MCF 10A (cell line): ENCODE measurements at regions not wholly inside any gene's neighbourhood (a gene's known extent, or its start where the extent isn't known, plus 50 kb on each side); places are given as distances from the start of the nearest gene placed in this dataset.

Experiments
- BruUV-seq: library from RNA; stranded (reverse); fragments of 400-500 nt; replicated peaks from 2 replicates; lab custom pipeline; 2021; lab: Mats Ljungman, UMichigan
- CTCF ChIA-PET: fragments of 300-600 bp; sonication (Branson Sonifier 250); formaldehyde crosslinking; extraction: SDS; loops from one replicate; lab custom pipeline; 2021; ENCODE audit warnings: antibody characterized with exemption, inconsistent platforms; lab: Yijun Ruan, JAX
- POLR2A ChIA-PET: fragments of 300-600, 350-650 bp; sonication (Branson Sonifier 250); formaldehyde crosslinking; extraction: SDS; loops from one replicate; lab custom pipeline; 2020; ENCODE audit warnings: antibody characterized with exemption, inconsistent platforms; lab: Yijun Ruan, JAX
- DNase-seq: peaks from one replicate; pipeline ENCODE4 v3.0.0-alpha.2; 2018; ENCODE audit not compliant: unreplicated experiment
- H3K27ac Mint-ChIP-seq: one replicate; pipeline ENCODE4 v1.8.0; 2022; ENCODE audit warnings: mild to moderate bottlenecking, low read depth, mixed read lengths; ENCODE audit not compliant: unreplicated experiment
- H3K27me3 Mint-ChIP-seq: one replicate; pipeline ENCODE4 v1.8.0; 2022; ENCODE audit warnings: mixed read lengths; ENCODE audit not compliant: insufficient read depth, unreplicated experiment
- H3K36me3 Mint-ChIP-seq: one replicate; pipeline ENCODE4 v1.8.0; 2022; ENCODE audit warnings: mild to moderate bottlenecking, moderate library complexity, mixed read lengths; ENCODE audit not compliant: insufficient read depth, unreplicated experiment
- H3K4me1 Mint-ChIP-seq: one replicate; pipeline ENCODE4 v1.8.0; 2022; ENCODE audit warnings: mixed read lengths; ENCODE audit not compliant: insufficient read depth, unreplicated experiment
- H3K4me3 Mint-ChIP-seq: one replicate; pipeline ENCODE4 v1.8.0; 2022; ENCODE audit warnings: mild to moderate bottlenecking, moderate library complexity, mixed read lengths; ENCODE audit not compliant: unreplicated experiment
- H3K9me3 Mint-ChIP-seq: one replicate; pipeline ENCODE4 v1.8.0; 2022; ENCODE audit warnings: mixed read lengths; ENCODE audit not compliant: unreplicated experiment
- intact Hi-C: fragments of 100-400 bp; cut with micrococcal nuclease; formaldehyde crosslinking; loops from 2 replicates; pipeline ENCODE4 v1.14.1; 2022
- TF ChIP-seq, protein P1 (sequence below): fragments of 200-600 bp; IDR thresholded peaks from one replicate; pipeline ENCODE4 v1.8.0; 2022; ENCODE audit warnings: antibody characterized with exemption, mild to moderate bottlenecking; ENCODE audit not compliant: unreplicated experiment

GRCh38 chr2:204331988-204332387 is 213.3 kb upstream of the PARD3B start:
- no peaks in the 10 kb centered on the region for H3K4me1 Mint-ChIP-seq
- H3K4me3 Mint-ChIP-seq, result no peak overlapping the region
- ChIA-PET CTCF (no interaction called here), POLR2A (no interaction called here)
- no peaks in the 10 kb centered on the region for H3K36me3 Mint-ChIP-seq
- no peaks in the 10 kb centered on the region for H3K9me3 Mint-ChIP-seq
- DNase-seq, result no peak
- no TSS peak for BruUV-seq
- intact Hi-C loops, result no loop called here
- H3K27ac Mint-ChIP-seq, result no peak overlapping the region
- TF ChIP-seq, protein P1, sequence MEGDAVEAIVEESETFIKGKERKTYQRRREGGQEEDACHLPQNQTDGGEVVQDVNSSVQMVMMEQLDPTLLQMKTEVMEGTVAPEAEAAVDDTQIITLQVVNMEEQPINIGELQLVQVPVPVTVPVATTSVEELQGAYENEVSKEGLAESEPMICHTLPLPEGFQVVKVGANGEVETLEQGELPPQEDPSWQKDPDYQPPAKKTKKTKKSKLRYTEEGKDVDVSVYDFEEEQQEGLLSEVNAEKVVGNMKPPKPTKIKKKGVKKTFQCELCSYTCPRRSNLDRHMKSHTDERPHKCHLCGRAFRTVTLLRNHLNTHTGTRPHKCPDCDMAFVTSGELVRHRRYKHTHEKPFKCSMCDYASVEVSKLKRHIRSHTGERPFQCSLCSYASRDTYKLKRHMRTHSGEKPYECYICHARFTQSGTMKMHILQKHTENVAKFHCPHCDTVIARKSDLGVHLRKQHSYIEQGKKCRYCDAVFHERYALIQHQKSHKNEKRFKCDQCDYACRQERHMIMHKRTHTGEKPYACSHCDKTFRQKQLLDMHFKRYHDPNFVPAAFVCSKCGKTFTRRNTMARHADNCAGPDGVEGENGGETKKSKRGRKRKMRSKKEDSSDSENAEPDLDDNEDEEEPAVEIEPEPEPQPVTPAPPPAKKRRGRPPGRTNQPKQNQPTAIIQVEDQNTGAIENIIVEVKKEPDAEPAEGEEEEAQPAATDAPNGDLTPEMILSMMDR, result no peak
- H3K27me3 Mint-ChIP-seq, result no peaks in the 10 kb centered on the region

DNA sequence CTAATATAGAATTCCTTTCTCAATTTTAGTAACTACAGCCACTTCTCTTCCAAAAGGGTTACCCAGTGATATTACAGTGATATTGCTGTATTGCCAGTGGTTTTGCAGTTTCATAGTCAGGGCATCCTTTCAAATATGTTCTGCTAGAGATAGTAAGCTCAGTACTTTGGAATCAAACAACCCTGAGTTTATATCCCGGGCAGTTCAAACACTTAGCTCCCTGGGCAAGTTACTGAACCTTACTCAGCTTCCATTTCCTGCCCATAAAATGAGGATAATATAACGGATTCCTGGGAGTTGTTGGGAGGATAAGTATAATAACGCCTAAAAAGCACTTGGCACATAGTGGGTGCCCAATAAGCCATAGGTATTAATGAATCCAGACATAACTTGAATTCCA is 212.6 kb upstream of the PARD3B start:
- no peaks in the 10 kb centered on the region for H3K36me3 Mint-ChIP-seq
- POLR2A ChIA-PET, result no interaction called here
- H3K27ac Mint-ChIP-seq, result no peak overlapping the region
- H3K27me3 Mint-ChIP-seq, result no peaks in the 10 kb centered on the region
- H3K9me3 Mint-ChIP-seq, result no peaks in the 10 kb centered on the region
- BruUV-seq, result no TSS peak
- DNase-seq, result no peak
- no peak overlapping the region for H3K4me3 Mint-ChIP-seq
- CTCF ChIA-PET, result no interaction called here
- TF ChIP-seq, protein P1, result no peak
- intact Hi-C loops, result no loop called here
- H3K4me1 Mint-ChIP-seq, result no peaks in the 10 kb centered on the region

DNA sequence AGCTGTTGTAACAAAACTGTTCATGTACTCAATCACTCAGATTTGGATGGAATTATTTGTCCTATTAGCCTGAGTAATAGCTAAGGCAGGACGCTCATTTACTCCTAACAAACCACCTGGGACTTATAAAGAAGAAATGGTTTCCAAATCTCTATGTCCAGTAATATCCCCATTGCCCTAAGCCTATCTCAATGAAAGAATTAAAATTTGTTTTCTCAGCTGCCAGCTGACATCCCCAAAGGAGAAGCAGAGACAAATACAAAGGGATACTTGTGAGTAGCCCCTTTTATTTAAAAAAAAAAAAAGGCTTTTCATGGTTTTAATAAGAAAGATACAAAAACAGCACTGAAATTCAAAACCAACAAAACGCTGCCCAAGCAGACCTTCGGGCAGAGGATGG is 211.4 kb upstream of the PARD3B start:
- Mint-ChIP-seq H3K4me3 (no peak overlapping the region), H3K27me3 (no peaks in the 10 kb centered on the region), H3K36me3 (no peaks in the 10 kb centered on the region), H3K4me1 (peaks cover 7% of the 10 kb centered on the region), H3K27ac (no peak overlapping the region), H3K9me3 (no peaks in the 10 kb centered on the region)
- POLR2A ChIA-PET, result no interaction called here
- BruUV-seq, result no TSS peak
- CTCF ChIA-PET, result interaction anchor here (0.7 to 1.5 kb wide), 4 partner anchors 10 to 359 kb away, joined by 3 to 7 read pairs (median 5); no protein-coding TSS in a partner anchor
- DNase-seq, result no peak
- TF ChIP-seq, protein P1, result no peak
- intact Hi-C loops, result no loop called here

GRCh38 chr2:204335451-204336058 is 209.7 kb upstream of the PARD3B start:
- intact Hi-C loops, result no loop called here
- CTCF ChIA-PET, result interaction anchor here (0.5 to 1.5 kb wide), 4 partner anchors 335 to 1344 kb away, joined by 3 to 4 read pairs (median 4); no protein-coding TSS in a partner anchor
- no peak for DNase-seq
- no peak overlapping the region for H3K27ac Mint-ChIP-seq
- H3K4me1 Mint-ChIP-seq, result peaks cover 18% of the 10 kb centered on the region
- H3K9me3 Mint-ChIP-seq, result peaks cover 2% of the 10 kb centered on the region
- H3K27me3 Mint-ChIP-seq, result no peaks in the 10 kb centered on the region
- POLR2A ChIA-PET, result no interaction called here
- H3K4me3 Mint-ChIP-seq, result no peak overlapping the region
- TF ChIP-seq, protein P1, result no peak
- BruUV-seq, result no TSS peak
- H3K36me3 Mint-ChIP-seq, result no peaks in the 10 kb centered on the region
